NK-92 (cell line): ENCODE measurements at regions not wholly inside any gene's neighbourhood (a gene's known extent, or its start where the extent isn't known, plus 50 kb on each side); places are given as distances from the start of the nearest gene placed in this dataset.

ENCODE experiments used
- DNase-seq: peaks from one replicate; lab custom pipeline; 2025; ENCODE audit not compliant: unreplicated experiment; lab: John Stamatoyannopoulos, UW

- DNase-seq, result no peak
These were observed 393.7 kb downstream of the FOXO1 start for GRCh38 chr13:40272776-40273139.

GRCh38 chr13:40273253-40274025 lies 393.0 kb downstream of the FOXO1 start:
- no peak for DNase-seq

DNA sequence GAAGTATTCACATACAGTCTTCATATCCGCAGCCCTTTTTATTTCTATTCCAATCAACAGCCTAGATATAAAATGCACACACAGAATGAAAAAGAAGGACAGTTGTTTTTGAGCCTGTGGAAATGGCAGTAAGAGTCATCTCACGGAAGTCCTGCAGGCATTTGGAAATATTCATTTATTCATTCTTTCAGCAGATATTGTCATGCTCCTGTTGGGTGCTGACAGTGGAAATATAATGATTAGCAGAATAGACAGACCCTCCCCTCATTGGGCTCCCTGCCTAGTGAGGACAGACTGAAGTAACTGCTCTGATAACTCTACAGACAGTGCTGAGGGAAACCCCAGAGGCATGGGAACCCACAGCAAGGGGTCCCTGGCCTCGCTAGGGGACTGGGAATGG lies 392.3 kb downstream of the FOXO1 start:
- DNase-seq, result no peak

DNA sequence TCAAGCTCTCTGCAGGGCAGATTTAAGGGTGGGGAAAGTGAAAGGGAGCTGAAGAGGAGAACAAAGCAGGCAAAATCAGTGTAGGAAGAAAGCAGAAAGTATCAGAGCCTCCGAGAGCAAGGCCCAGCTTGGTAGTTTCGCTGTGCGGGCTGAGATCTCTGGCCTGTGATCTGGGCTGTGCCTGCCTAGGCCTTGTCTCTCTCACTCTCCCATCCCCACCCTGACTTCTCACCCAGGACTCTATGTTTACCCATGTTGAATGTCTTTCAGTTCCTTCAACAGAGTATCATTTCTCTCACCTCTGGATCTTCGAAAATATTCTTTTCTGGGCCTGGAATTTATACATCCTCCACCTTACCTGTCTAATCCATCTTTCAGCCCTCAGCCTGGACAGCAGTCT lies 391.3 kb downstream of the FOXO1 start:
- DNase-seq, result no peak

DNA sequence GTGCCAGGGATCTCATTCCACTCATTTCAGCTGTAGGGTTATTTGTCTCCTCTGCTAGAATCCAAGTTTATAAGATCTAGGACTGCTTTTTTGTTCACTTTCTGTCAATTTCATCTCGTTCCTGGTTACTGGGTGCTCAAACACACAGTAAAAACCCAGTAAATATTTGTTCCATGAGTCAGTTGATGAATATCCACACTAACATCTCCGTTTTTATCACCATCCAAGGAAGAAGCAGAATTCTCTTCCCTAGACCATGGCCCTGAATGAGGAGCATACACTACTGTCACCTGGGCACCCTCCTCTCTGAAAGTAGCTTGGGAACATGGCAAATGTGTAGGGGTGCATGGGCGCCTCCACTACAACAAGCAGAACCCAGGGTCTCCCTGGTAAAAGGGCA lies 390.8 kb downstream of the FOXO1 start:
- DNase-seq, result no peak

DNA sequence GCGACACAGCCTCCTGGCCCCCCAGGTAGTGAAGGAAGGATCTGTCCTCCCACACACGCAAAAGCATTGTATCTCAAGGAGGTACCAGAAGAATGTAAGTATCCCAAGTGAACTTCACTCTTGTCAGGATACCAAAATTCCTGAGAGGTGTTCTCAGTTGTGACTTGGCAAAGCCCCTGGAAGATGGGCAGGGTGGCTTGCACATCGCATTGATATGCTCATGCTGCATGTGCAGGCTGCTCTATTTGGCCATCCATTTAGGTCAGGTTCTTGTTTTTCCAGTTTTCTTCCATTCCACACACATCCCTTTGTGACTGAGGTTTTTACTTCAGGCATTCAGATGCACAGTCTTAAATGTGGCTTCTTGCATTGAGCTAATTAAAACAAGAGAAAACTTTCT lies 382.8 kb downstream of the FOXO1 start:
- no peak for DNase-seq

DNA sequence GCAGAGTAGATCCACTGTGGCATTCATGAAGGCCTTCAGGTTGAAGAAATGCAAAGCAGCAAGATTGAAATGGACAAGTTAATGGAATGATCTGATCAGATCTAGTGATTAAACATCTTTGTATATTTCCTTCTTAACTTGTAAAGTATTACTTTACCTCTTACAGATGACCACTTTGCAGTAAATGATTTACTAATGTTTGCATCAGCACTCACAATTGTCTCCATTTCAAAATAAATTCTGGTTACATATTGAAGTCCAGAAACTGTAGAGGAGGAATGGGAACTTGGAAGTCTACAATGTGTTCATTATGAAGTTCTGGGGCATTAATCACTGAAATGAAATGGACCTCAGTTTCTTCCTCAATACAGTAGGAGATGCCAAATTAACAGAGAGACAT lies 380.8 kb downstream of the FOXO1 start:
- no peak for DNase-seq

DNA sequence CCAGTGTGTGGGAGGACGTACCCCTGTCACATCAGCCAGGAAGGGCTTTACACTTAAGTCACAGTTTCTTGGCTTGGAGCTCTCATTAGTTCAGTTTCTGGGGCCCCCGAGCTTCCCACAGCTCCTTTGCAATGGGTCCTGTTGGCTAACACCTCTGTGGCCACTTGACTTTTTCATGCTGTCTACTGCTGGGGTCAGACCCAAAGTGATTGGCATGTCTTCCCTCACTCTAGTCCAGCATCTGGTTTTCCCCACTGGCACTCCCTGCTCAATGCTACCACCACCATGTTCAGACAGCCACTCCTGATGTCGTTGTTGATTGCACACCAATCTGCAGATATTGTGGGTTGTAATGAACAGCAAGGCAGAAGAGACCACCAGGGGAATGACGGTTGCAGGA lies 379.0 kb downstream of the FOXO1 start:
- no peak for DNase-seq

GRCh38 chr13:40288259-40288658 lies 378.2 kb downstream of the FOXO1 start:
- DNase-seq, result no peak

DNA sequence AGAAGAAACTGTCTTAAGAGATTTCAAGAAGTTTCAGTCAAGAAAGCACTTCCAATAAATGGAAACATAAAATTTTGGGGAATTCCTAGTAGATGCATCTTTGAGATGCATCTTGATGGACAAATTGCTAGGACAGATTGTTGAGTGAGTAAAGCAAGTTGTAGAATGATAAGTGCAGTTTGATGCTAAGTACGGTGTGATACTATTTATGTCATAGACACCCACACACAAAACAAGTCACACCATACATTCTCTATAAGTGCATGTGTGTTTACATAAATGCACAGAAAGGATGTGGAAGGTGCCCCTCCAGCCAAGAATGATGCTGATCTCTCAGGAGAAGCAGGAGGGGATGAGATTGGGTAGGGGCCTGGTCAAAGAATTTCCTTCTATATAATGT lies 375.7 kb downstream of the FOXO1 start:
- no peak for DNase-seq

GRCh38 chr13:40292108-40292507 lies 374.3 kb downstream of the FOXO1 start:
- DNase-seq, result no peak

GRCh38 chr13:40292536-40292935 lies 373.9 kb downstream of the FOXO1 start:
- no peak for DNase-seq

GRCh38 chr13:40302351-40302750 lies 364.1 kb downstream of the FOXO1 start:
- no peak for DNase-seq

GRCh38 chr13:40304391-40304790 lies 362.1 kb downstream of the FOXO1 start:
- DNase-seq, result no peak

DNA sequence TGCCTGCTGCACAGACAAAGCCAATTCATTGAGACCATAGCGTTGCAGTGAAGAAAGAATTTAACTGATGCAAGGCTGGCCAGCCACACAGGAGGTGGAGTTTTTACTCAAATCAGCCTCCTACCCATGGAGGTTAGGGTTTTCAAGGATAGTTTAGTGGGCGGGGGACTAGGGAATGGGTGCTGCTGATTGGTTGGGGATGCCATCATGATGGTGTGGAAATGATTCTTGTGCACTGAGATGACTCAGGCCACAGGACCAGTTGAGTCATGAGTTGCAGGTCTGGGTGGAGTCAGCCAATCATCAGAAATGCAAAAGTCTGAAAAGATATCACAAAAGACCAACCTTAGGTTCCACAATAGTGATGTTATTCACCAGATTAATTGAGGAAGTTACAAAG lies 359.6 kb downstream of the FOXO1 start:
- DNase-seq, result no peak

DNA sequence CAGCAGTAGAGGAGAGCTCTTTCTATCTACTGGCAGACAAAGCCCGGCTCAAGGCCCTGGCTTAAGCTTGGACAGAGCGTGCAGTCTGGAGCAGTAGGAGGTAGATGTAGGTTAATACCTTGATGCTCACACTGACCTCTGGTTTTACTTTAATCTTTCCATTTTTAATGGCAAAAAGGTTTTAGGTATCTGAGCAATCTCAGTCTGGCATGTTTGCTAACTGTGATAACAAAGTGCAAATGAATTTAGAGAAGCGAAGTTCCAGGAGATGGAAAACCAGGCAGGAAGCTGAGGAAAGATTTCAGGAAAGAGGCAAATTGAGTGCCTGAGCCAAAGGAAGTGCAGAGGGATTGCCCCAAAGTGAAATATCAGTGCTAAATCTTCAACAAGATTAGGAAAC lies 356.6 kb downstream of the FOXO1 start:
- no peak for DNase-seq

DNA sequence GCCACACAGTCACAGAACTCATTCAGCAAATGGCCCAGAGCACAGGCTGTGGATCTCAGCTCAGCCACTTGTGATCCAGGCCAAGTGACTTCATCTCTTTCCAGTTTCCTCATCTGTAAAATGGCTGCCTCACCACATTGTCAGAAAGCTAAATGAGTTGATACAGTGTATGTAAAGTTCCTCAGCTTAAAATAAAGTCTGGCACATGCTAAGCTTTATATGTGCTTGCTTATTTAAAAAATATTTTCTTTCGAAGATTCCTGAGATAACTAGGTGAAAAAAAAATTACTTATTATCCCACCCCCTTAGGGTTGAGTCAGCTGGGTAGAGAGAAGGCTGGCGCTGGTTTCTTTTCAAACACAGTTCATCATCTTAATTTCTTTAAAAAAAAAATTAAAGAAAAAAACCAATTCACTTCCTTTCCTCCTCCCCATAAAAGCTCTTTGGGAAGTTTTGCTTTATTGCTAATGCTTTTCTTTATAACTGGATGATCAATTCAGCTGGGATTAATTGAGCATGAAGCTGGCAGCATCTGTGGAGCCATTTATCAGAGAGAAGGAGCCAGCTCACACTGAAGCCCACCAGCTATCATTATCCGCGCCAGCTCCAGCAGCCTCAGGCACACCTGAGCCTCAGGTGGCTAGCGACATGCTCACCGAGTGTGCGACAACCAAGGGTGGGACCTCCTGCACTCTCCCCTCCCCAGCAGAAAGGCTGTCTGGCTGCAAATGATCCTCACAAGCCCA lies 354.9 kb downstream of the FOXO1 start:
- no peak for DNase-seq

DNA sequence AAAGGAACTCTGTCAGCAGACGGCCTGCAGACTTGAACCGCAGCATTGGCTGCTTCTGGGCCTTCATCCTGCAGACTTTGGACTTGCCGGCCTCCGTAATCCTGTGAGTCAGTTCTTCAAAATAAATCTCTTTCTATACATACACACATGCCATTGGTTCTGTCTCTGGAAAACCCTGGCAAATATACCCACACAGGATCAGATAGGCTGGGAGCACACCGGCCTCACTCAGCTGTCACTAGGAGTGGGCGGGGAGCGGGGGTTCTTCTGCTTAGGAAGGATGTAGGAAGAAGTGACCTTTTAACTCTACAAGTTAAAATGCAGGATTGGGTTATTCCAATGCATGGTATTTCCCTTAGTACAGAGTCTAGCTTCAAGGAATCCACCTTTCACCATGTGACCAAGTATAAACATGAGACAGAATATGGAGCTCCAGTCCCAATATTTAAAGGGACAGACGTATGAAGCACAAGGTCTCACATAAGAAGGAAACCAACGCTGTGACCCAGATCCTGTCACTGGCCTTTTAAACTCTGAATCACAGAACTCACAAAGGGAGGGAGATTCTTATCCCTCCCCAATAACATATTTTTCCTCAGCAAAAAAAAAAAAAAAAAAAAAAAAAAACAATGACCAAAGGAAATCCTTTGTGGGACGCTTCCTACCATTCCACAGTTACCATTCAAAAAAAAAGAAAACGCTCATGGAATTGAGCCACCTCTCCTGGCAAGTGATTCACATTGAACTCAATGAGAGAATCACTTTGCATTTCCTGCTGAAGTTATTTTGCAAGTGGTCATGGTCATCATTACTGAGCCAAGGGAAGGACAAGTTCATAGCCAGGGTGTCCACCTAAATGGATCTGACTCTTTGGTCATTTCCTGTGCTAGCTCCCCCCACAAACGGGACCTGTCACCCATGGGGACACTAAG lies 352.9 kb downstream of the FOXO1 start:
- no peak for DNase-seq

GRCh38 chr13:40315416-40316064 lies 350.9 kb downstream of the FOXO1 start:
- no peak for DNase-seq

GRCh38 chr13:40316301-40316700 lies 350.1 kb downstream of the FOXO1 start:
- DNase-seq, result no peak

- no peak for DNase-seq
These were observed 348.5 kb downstream of the FOXO1 start for GRCh38 chr13:40317980-40318327.
